HG03045 (cell line): ENCODE measurements at regions not wholly inside any gene's neighbourhood (a gene's known extent, or its start where the extent isn't known, plus 50 kb on each side); places are given as distances from the start of the nearest gene placed in this dataset.
A peak's percentile ranks its signal among the peaks of the same experiment; 100 is the strongest.
"Not testable (repeated sequence)": the region's sequence is repeated elsewhere in the genome, so short reads cannot be mapped to it uniquely, and the experiment has no call there.

Experiments
- ATAC-seq: cut with Tn5 transposase; IDR thresholded peaks from one replicate; pipeline ENCODE4 v1.9.1; 2021; ENCODE audit warnings: mild to moderate bottlenecking, moderate library complexity; ENCODE audit not compliant: unreplicated experiment

- not testable (repeated sequence) for ATAC-seq
Measured at GRCh38 chr14:86064595-86064994, 534.7 kb downstream of the FLRT2 start.

GRCh38 chr14:86057018-86057667 lies 527.2 kb downstream of the FLRT2 start:
- no peak for ATAC-seq

- no peak for ATAC-seq
Measured at GRCh38 chr14:86055512-86056075, 525.6 kb downstream of the FLRT2 start.

GRCh38 chr14:86052868-86053267 lies 522.9 kb downstream of the FLRT2 start:
- ATAC-seq, result no peak

GRCh38 chr14:86050757-86051156 lies 520.8 kb downstream of the FLRT2 start:
- ATAC-seq, result no peak

GRCh38 chr14:86050072-86050683 lies 520.2 kb downstream of the FLRT2 start:
- ATAC-seq, result no peak

- no peak for ATAC-seq
Measured at GRCh38 chr14:86039176-86039575, 509.2 kb downstream of the FLRT2 start.

GRCh38 chr14:86038387-86039042 lies 508.6 kb downstream of the FLRT2 start:
- ATAC-seq, result peak; percentile 95

- ATAC-seq, result peak; percentile 80
Measured at GRCh38 chr14:86035882-86036281, 505.9 kb downstream of the FLRT2 start.

- no peak for ATAC-seq
Measured at GRCh38 chr14:86027990-86028389, 498.0 kb downstream of the FLRT2 start.

GRCh38 chr14:86027144-86027543 lies 497.2 kb downstream of the FLRT2 start:
- no peak for ATAC-seq

- ATAC-seq, result no peak
Measured at GRCh38 chr14:86022031-86022629, 492.2 kb downstream of the FLRT2 start.

GRCh38 chr14:86020841-86021240 lies 490.9 kb downstream of the FLRT2 start:
- no peak for ATAC-seq

GRCh38 chr14:86015941-86016340 lies 486.0 kb downstream of the FLRT2 start:
- no peak for ATAC-seq

GRCh38 chr14:86015511-86015910 lies 485.6 kb downstream of the FLRT2 start:
- no peak for ATAC-seq

GRCh38 chr14:86013641-86014040 lies 483.7 kb downstream of the FLRT2 start:
- ATAC-seq, result no peak

GRCh38 chr14:86012461-86012860 lies 482.5 kb downstream of the FLRT2 start:
- no peak for ATAC-seq

GRCh38 chr14:86003998-86004397 lies 474.1 kb downstream of the FLRT2 start:
- ATAC-seq, result no peak

- ATAC-seq, result no peak
Measured at GRCh38 chr14:85996551-85996950, 466.6 kb downstream of the FLRT2 start.

- ATAC-seq, result no peak
Measured at GRCh38 chr14:85991156-85991555, 461.2 kb downstream of the FLRT2 start.

GRCh38 chr14:85987907-85988306 lies 458.0 kb downstream of the FLRT2 start:
- no peak for ATAC-seq

GRCh38 chr14:85987292-85987691 lies 457.3 kb downstream of the FLRT2 start:
- no peak for ATAC-seq
